ENCODE measurements at regions not wholly inside any gene's neighbourhood (a gene's known extent, or its start where the extent isn't known, plus 50 kb on each side); places are given as distances from the start of the nearest gene placed in this dataset.

DNA sequence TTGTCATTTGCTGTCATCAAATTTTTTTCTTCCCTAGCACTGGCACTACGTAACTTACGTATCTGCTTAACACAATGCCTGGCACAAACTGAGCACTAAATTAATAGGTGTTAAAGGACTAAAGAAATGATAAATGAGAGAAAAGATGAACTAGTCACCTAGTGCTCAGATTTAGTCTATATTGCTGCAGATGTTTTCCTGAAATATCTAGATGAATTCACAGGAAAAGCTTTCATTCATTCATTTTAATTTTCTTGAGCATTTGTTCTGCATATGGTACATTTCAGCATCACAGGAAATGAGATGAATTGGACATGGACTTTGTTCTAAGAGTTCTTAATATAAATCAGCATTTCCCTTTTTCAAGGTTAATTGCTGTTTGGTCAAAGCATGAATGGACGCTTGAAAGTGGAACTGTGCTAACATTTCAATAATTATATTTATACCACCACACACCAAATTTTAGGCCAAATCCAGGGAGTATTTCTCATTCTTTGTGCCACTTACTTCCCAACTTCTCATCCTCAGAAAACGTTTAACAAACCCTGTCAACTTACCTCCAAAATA, 163.2 kb upstream of the MDFIC start:
- TF ChIP-seq, protein P1, sequence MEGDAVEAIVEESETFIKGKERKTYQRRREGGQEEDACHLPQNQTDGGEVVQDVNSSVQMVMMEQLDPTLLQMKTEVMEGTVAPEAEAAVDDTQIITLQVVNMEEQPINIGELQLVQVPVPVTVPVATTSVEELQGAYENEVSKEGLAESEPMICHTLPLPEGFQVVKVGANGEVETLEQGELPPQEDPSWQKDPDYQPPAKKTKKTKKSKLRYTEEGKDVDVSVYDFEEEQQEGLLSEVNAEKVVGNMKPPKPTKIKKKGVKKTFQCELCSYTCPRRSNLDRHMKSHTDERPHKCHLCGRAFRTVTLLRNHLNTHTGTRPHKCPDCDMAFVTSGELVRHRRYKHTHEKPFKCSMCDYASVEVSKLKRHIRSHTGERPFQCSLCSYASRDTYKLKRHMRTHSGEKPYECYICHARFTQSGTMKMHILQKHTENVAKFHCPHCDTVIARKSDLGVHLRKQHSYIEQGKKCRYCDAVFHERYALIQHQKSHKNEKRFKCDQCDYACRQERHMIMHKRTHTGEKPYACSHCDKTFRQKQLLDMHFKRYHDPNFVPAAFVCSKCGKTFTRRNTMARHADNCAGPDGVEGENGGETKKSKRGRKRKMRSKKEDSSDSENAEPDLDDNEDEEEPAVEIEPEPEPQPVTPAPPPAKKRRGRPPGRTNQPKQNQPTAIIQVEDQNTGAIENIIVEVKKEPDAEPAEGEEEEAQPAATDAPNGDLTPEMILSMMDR (IDR thresholded peaks at IDR 0.05) = no peak
- TF ChIP-seq POLR2A (IDR thresholded peaks at IDR 0.05) = no peak

Data from lower leg skin (tissue), 3 donors.